Uterus (tissue), 2 donors: ENCODE measurements at regions not wholly inside any gene's neighbourhood (a gene's known extent, or its start where the extent isn't known, plus 50 kb on each side); places are given as distances from the start of the nearest gene placed in this dataset.

Source experiments
- POLR2A ChIP-seq, 2 donors: fragments of 450-650 bp; IDR thresholded peaks; one replicate each; pipeline ENCODE4 v1.6.1; 2016; ENCODE audit warnings: antibody characterized with exemption in 2 of 2, mild to moderate bottlenecking in 1 of 2, moderate library complexity in 1 of 2
- TF ChIP-seq, protein P1 (sequence below), 4 experiments: fragments of 200-600 bp in 2 of 4; fragments of 450-650 bp in 2 of 4; sonication (generic) in 2 of 4; IDR thresholded peaks; one replicate each; pipeline ENCODE4 v1.5.1; 2016 to 2019; ENCODE audit warnings: antibody characterized with exemption in 4 of 4, mild to moderate bottlenecking in 2 of 4, moderate library complexity in 1 of 4

DNA sequence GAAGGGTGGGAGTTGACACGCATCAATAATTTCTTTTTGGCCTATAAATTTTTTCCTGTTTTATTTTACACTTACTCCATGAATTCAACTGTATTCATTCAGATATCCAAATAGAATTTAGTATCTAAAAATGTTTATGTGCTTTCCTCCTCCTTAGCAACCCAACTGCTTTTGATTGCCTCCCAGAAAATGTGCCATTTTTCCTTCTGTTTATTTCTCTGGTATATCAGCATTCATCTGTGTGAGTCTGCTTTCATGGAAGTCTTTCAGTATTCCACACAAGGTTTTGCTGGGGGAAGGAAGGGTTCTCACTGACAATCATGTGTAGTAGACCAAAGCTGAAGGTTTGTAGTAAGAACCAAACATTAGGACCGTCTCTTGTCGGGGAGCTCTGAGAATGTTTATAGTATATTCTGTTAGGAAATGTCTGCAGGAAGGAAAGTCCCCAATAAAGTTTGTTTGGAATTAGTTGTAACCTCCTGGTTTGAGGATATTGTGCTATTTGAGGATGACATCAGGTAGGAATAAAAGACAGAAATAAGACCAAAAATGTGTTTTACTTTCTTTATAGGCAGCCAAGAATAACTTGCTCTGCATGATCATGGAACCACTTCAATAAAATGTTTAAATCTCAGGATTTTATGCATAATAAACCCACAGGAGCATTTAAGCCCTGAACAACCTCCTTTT lies 673.6 kb upstream of the INTU start:
- TF ChIP-seq, protein P1, sequence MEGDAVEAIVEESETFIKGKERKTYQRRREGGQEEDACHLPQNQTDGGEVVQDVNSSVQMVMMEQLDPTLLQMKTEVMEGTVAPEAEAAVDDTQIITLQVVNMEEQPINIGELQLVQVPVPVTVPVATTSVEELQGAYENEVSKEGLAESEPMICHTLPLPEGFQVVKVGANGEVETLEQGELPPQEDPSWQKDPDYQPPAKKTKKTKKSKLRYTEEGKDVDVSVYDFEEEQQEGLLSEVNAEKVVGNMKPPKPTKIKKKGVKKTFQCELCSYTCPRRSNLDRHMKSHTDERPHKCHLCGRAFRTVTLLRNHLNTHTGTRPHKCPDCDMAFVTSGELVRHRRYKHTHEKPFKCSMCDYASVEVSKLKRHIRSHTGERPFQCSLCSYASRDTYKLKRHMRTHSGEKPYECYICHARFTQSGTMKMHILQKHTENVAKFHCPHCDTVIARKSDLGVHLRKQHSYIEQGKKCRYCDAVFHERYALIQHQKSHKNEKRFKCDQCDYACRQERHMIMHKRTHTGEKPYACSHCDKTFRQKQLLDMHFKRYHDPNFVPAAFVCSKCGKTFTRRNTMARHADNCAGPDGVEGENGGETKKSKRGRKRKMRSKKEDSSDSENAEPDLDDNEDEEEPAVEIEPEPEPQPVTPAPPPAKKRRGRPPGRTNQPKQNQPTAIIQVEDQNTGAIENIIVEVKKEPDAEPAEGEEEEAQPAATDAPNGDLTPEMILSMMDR (IDR thresholded peaks at IDR 0.05) = no peak
- no peak for TF ChIP-seq POLR2A (IDR thresholded peaks at IDR 0.05)
